DOHH2 (cell line): ENCODE measurements at regions not wholly inside any gene's neighbourhood (a gene's known extent, or its start where the extent isn't known, plus 50 kb on each side); places are given as distances from the start of the nearest gene placed in this dataset.

ENCODE experiments used
- EZH2phosphoT487 ChIP-seq: fragments of 200-600 bp; sonication (generic); IDR thresholded peaks from 2 replicates; pipeline ENCODE4 v1.6.1; 2017; ENCODE audit warnings: borderline replicate concordance, mild to moderate bottlenecking, antibody characterized with exemption, low read length, moderate library complexity, mixed read lengths
- TF ChIP-seq, protein P1 (sequence below): fragments of 200-600 bp; sonication (generic); IDR thresholded peaks from one replicate; pipeline ENCODE4 v1.5.1; 2014; ENCODE audit warnings: antibody characterized with exemption, mild to moderate bottlenecking, low read depth, low read length; ENCODE audit not compliant: poor library complexity, severe bottlenecking

DNA sequence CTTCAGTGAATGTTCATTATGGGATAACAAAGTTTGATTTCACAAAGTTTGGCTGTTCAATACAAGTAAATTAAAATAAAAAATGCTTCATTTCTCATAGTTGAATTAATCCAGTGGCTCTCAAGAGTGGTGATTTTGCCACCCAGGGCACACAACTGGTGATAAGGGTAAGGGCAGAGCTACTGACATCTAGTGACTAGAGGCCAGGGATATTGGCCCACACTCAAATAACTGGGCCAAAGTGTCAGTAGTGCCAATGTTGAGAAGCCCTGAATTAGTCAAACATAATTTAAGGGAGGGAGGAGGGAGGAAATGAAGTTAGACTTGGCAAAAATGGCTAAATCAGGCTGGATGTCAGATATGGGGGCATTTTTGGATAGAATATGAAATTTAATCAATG is 880.5 kb upstream of the ADGRL4 start:
- TF ChIP-seq, protein P1, sequence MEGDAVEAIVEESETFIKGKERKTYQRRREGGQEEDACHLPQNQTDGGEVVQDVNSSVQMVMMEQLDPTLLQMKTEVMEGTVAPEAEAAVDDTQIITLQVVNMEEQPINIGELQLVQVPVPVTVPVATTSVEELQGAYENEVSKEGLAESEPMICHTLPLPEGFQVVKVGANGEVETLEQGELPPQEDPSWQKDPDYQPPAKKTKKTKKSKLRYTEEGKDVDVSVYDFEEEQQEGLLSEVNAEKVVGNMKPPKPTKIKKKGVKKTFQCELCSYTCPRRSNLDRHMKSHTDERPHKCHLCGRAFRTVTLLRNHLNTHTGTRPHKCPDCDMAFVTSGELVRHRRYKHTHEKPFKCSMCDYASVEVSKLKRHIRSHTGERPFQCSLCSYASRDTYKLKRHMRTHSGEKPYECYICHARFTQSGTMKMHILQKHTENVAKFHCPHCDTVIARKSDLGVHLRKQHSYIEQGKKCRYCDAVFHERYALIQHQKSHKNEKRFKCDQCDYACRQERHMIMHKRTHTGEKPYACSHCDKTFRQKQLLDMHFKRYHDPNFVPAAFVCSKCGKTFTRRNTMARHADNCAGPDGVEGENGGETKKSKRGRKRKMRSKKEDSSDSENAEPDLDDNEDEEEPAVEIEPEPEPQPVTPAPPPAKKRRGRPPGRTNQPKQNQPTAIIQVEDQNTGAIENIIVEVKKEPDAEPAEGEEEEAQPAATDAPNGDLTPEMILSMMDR, result no peak
- TF ChIP-seq EZH2phosphoT487, result no peak
